NCI-H774 (cell line): ENCODE measurements at regions not wholly inside any gene's neighbourhood (a gene's known extent, or its start where the extent isn't known, plus 50 kb on each side); places are given as distances from the start of the nearest gene placed in this dataset.

Experiments
- DNase-seq: peaks from one replicate; lab custom pipeline; 2025; lab: John Stamatoyannopoulos, UW

- DNase-seq = no peak
These were observed 77.6 kb upstream of the TMEM260 start for GRCh38 chr14:56501909-56502530.

GRCh38 chr14:56505361-56505760 lies 74.2 kb upstream of the TMEM260 start:
- DNase-seq = no peak

- no peak for DNase-seq
These were observed 67.1 kb upstream of the TMEM260 start for GRCh38 chr14:56512521-56512920.

- DNase-seq = no peak
These were observed 64.8 kb upstream of the TMEM260 start for GRCh38 chr14:56514663-56515371.

- DNase-seq = no peak
These were observed 63.9 kb upstream of the TMEM260 start for GRCh38 chr14:56515739-56516138.

GRCh38 chr14:56522403-56522802 lies 57.2 kb upstream of the TMEM260 start:
- no peak for DNase-seq

- DNase-seq = no peak
These were observed 54.5 kb upstream of the TMEM260 start for GRCh38 chr14:56524971-56525677.

GRCh38 chr14:56528927-56529326 lies 50.7 kb upstream of the TMEM260 start:
- DNase-seq = no peak
